ENCODE measurements at regions not wholly inside any gene's neighbourhood (a gene's known extent, or its start where the extent isn't known, plus 50 kb on each side); places are given as distances from the start of the nearest gene placed in this dataset.
"Not testable (repeated sequence)": the region's sequence is repeated elsewhere in the genome, so short reads cannot be mapped to it uniquely, and the experiment has no call there.

DNA sequence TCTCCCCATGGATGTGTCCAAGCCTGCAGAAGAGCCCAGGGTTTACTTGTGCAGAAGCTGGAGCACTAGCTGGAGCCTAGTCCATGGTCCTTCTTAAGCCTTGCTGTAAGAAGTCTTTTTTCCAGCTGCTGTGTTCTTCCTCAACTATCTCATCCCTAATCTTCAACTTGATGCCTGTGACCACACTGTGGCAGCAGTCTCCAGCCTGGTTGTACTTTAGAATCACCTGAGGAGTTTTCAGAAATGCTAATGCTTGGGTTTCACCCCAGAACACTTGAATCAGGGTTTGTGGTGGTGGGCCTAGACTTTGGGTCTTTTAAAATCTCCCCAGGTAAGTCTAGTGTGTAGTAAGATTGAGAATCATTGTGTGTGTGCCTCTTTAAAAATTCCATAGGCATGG lies 173.6 kb downstream of the ADCYAP1 start (continued):
- TF ChIP-seq, protein P1, sequence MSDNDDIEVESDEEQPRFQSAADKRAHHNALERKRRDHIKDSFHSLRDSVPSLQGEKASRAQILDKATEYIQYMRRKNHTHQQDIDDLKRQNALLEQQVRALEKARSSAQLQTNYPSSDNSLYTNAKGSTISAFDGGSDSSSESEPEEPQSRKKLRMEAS (IDR thresholded peaks at IDR 0.05) = no peak

DNA sequence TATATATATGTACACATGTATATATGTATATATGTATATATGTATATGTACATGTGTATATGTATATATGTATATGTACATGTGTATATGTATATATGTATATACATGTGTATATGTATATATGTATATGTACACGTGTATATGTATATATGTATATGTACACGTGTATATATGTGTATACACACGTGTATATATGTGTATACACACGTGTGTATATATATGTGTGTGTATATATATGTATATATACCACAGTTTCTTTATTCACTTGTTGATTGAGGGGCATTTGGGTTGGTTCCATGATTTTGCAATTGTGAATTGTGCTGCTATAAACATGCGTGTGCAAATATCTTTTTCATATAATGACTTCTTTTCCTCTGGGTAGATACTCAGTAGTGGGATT lies 179.0 kb downstream of the ADCYAP1 start:
- CTCF ChIA-PET; H3K79me2 ChIP-seq (ENCODE audit: insufficient read depth, low read length); POLR2A ChIA-PET; RAD21 ChIA-PET (ENCODE audit: low non-redundant PET in 1 of 2, low total read pairs in 2 of 2, uncharacterized antibody in 2 of 2, unreplicated experiment in 2 of 2); intact Hi-C loops (cut with micrococcal nuclease); H3K9me3 ChIP-seq (ENCODE audit: control insufficient read depth in 1 of 2, insufficient read depth in 1 of 2, low read depth in 1 of 2, low read length in 2 of 2); H3K4me2 ChIP-seq (ENCODE audit: low read length); DNase-seq (ENCODE audit: low read depth, low spot score); H4K20me1 ChIP-seq (ENCODE audit: insufficient read depth); H3K27ac ChIP-seq (ENCODE audit: low read depth, low read length); H3K36me3 ChIP-seq (ENCODE audit: control insufficient read depth in 1 of 2, insufficient read depth in 2 of 2, low read length in 2 of 2); ATAC-seq; BruUV-seq (replicated peaks); H3K4me3 ChIP-seq (replicated peaks in 1 of 2; ENCODE audit: low read depth in 1 of 2, low read length in 2 of 2); H3K9me2 ChIP-seq (ENCODE audit: insufficient read depth); H3K9ac ChIP-seq (ENCODE audit: low read length); H3K4me1 ChIP-seq (ENCODE audit: control insufficient read depth in 1 of 2, insufficient read depth in 2 of 2, low read length in 2 of 2); H2AFZ ChIP-seq (ENCODE audit: low read depth, low read length, poor library complexity, severe bottlenecking): not testable (repeated sequence)
- H3K27me3 ChIP-seq (ENCODE audit: insufficient read depth, low read length) = peaks cover 20% of the 10 kb centered on the region

DNA sequence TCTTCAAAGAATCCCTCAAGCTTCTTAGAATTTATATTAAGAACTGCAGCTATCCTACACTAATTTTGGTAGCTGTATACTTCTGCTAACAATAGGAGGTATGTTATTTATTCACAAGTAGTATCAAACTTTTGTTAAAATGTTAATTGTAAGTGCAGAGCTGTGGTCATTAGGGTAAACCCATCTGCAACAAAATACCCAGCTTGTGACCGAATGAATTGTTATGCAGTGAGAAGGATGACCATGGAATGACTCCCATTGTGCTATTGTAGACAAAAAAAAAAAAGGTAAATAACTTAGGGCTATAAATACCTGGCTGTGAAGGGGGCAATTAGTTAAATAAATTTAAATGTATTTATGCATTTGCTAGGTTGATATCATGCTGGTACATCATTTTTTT lies 186.1 kb downstream of the ADCYAP1 start:
- BruUV-seq (replicated peaks) = no TSS peak
- H3K4me1 ChIP-seq (ENCODE audit: control insufficient read depth in 1 of 2, insufficient read depth in 2 of 2, low read length in 2 of 2) = no peaks in the 10 kb centered on the region
- ATAC-seq (no peak), DNase-seq (ENCODE audit: low read depth, low spot score) (no peak)
- H3K27ac ChIP-seq (ENCODE audit: low read depth, low read length) = no peak overlapping the region
- POLR2A ChIA-PET = no interaction called here
- H3K4me3 ChIP-seq (replicated peaks in 1 of 2; ENCODE audit: low read depth in 1 of 2, low read length in 2 of 2) = no peak overlapping the region
- peaks cover 5% of the 10 kb centered on the region for H3K27me3 ChIP-seq (ENCODE audit: insufficient read depth, low read length)
- H3K79me2 ChIP-seq (ENCODE audit: insufficient read depth, low read length) = no peaks in the 10 kb centered on the region
- RAD21 ChIA-PET (ENCODE audit: low non-redundant PET in 1 of 2, low total read pairs in 2 of 2, uncharacterized antibody in 2 of 2, unreplicated experiment in 2 of 2) = no interaction called here
- H3K9ac ChIP-seq (ENCODE audit: low read length) = no peak overlapping the region
- H4K20me1 ChIP-seq (ENCODE audit: insufficient read depth) = no peaks in the 10 kb centered on the region
- H3K9me2 ChIP-seq (ENCODE audit: insufficient read depth) = no peaks in the 10 kb centered on the region
- no peaks in the 10 kb centered on the region for H3K36me3 ChIP-seq (ENCODE audit: control insufficient read depth in 1 of 2, insufficient read depth in 2 of 2, low read length in 2 of 2)
- no peak overlapping the region for H3K4me2 ChIP-seq (ENCODE audit: low read length)
- intact Hi-C loops (cut with micrococcal nuclease) = loop anchor here (5.0 kb wide), 1 partner anchor 48 kb away; no protein-coding TSS in a partner anchor
- H2AFZ ChIP-seq (ENCODE audit: low read depth, low read length, poor library complexity, severe bottlenecking) = no peak overlapping the region
- CTCF ChIA-PET = no interaction called here
- H3K9me3 ChIP-seq (ENCODE audit: control insufficient read depth in 1 of 2, insufficient read depth in 1 of 2, low read depth in 1 of 2, low read length in 2 of 2) = no peaks in the 10 kb centered on the region
- TF ChIP-seq EGR1 (IDR thresholded peaks at IDR 0.05; ENCODE audit: low read depth) (no peak), CBX3 (IDR thresholded peaks at IDR 0.05; ENCODE audit: low read depth) (no peak), EZH2 (IDR thresholded peaks at IDR 0.05) (no peak), JUND (IDR thresholded peaks at IDR 0.05) (no peak), ELF1 (IDR thresholded peaks at IDR 0.05; ENCODE audit: borderline replicate concordance, low read depth) (no peak), FOSL1 (IDR thresholded peaks at IDR 0.05; ENCODE audit: low read depth) (no peak), CEBPB (IDR thresholded peaks at IDR 0.05; ENCODE audit: low read depth) (no peak), SRF (IDR thresholded peaks at IDR 0.05; ENCODE audit: low read depth) (no peak), POLR2AphosphoS5 (IDR thresholded peaks at IDR 0.05; ENCODE audit: low read depth, low read length) (no peak), YY1 (IDR thresholded peaks at IDR 0.05; ENCODE audit: extremely low read depth, insufficient replicate concordance, low read depth, low read length) (no peak)
- TF ChIP-seq, protein P1 (IDR thresholded peaks at IDR 0.05) = no peak
- TF ChIP-seq, protein P2, sequence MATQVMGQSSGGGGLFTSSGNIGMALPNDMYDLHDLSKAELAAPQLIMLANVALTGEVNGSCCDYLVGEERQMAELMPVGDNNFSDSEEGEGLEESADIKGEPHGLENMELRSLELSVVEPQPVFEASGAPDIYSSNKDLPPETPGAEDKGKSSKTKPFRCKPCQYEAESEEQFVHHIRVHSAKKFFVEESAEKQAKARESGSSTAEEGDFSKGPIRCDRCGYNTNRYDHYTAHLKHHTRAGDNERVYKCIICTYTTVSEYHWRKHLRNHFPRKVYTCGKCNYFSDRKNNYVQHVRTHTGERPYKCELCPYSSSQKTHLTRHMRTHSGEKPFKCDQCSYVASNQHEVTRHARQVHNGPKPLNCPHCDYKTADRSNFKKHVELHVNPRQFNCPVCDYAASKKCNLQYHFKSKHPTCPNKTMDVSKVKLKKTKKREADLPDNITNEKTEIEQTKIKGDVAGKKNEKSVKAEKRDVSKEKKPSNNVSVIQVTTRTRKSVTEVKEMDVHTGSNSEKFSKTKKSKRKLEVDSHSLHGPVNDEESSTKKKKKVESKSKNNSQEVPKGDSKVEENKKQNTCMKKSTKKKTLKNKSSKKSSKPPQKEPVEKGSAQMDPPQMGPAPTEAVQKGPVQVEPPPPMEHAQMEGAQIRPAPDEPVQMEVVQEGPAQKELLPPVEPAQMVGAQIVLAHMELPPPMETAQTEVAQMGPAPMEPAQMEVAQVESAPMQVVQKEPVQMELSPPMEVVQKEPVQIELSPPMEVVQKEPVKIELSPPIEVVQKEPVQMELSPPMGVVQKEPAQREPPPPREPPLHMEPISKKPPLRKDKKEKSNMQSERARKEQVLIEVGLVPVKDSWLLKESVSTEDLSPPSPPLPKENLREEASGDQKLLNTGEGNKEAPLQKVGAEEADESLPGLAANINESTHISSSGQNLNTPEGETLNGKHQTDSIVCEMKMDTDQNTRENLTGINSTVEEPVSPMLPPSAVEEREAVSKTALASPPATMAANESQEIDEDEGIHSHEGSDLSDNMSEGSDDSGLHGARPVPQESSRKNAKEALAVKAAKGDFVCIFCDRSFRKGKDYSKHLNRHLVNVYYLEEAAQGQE (IDR thresholded peaks at IDR 0.05; ENCODE audit: low read depth) = no peak
- TF ChIP-seq, protein P3, sequence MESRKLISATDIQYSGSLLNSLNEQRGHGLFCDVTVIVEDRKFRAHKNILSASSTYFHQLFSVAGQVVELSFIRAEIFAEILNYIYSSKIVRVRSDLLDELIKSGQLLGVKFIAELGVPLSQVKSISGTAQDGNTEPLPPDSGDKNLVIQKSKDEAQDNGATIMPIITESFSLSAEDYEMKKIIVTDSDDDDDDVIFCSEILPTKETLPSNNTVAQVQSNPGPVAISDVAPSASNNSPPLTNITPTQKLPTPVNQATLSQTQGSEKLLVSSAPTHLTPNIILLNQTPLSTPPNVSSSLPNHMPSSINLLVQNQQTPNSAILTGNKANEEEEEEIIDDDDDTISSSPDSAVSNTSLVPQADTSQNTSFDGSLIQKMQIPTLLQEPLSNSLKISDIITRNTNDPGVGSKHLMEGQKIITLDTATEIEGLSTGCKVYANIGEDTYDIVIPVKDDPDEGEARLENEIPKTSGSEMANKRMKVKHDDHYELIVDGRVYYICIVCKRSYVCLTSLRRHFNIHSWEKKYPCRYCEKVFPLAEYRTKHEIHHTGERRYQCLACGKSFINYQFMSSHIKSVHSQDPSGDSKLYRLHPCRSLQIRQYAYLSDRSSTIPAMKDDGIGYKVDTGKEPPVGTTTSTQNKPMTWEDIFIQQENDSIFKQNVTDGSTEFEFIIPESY (IDR thresholded peaks at IDR 0.05; ENCODE audit: extremely low read depth, insufficient replicate concordance, low read length) = no peak
- TF ChIP-seq, protein P4, sequence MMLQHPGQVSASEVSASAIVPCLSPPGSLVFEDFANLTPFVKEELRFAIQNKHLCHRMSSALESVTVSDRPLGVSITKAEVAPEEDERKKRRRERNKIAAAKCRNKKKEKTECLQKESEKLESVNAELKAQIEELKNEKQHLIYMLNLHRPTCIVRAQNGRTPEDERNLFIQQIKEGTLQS (IDR thresholded peaks at IDR 0.05) = no peak
